DOHH2 (cell line): ENCODE measurements at regions not wholly inside any gene's neighbourhood (a gene's known extent, or its start where the extent isn't known, plus 50 kb on each side); places are given as distances from the start of the nearest gene placed in this dataset.

Experiments
- H3F3A ChIP-seq: fragments of 200-600 bp; sonication (generic), shearing (Covaris generic); 2 replicates; pipeline ENCODE4 v1.6.0; 2016; ENCODE audit warnings: antibody characterized with exemption, mild to moderate bottlenecking; ENCODE audit not compliant: control insufficient read depth, insufficient read depth
- H3K27ac ChIP-seq: fragments of 200-600 bp; sonication (generic); 2 replicates; pipeline ENCODE4 v1.5.1; 2014; ENCODE audit warnings: low read depth, mild to moderate bottlenecking, low read length, moderate library complexity
- H3K27me3 ChIP-seq: fragments of 200-600 bp; sonication (generic); 2 replicates; pipeline ENCODE4 v1.6.1; 2014; ENCODE audit warnings: mild to moderate bottlenecking, low read length, mixed read lengths; ENCODE audit not compliant: control insufficient read depth
- H3K36me3 ChIP-seq: fragments of 200-600 bp; sonication (generic); 2 replicates; pipeline ENCODE4 v1.6.1; 2014; ENCODE audit warnings: mild to moderate bottlenecking, low read length, moderate library complexity, mixed read lengths; ENCODE audit not compliant: control insufficient read depth
- H3K4me1 ChIP-seq: fragments of 200-600 bp; sonication (generic); 2 replicates; pipeline ENCODE4 v1.6.1; 2014; ENCODE audit warnings: mild to moderate bottlenecking, low read length, mixed read lengths; ENCODE audit not compliant: control insufficient read depth
- H3K4me2 ChIP-seq: fragments of 200-600 bp; sonication (generic); 2 replicates; pipeline ENCODE4 v1.6.0; 2014; ENCODE audit warnings: mild to moderate bottlenecking, low read length, moderate library complexity
- H3K4me3 ChIP-seq: fragments of 200-600 bp; sonication (generic); 2 replicates; pipeline ENCODE4 v1.5.1; 2014; ENCODE audit warnings: mild to moderate bottlenecking, low read length, mixed read lengths
- H3K79me2 ChIP-seq: fragments of 200-600 bp; sonication (generic); 2 replicates; pipeline ENCODE4 v1.6.1; 2014; ENCODE audit warnings: mild to moderate bottlenecking, low read length, mixed read lengths; ENCODE audit not compliant: control insufficient read depth
- H3K9me2 ChIP-seq: fragments of 200-600 bp; sonication (generic); replicated peaks from 2 replicates; pipeline ENCODE4 v1.6.1; 2014; ENCODE audit warnings: mild to moderate bottlenecking, low read length, mixed read lengths; ENCODE audit not compliant: control insufficient read depth
- H3K9me3 ChIP-seq: fragments of 200-600 bp; sonication (generic); 2 replicates; pipeline ENCODE4 v1.6.1; 2014; ENCODE audit warnings: antibody characterized with exemption, low read length, mixed read lengths; ENCODE audit not compliant: control insufficient read depth, insufficient read depth
- H4K20me1 ChIP-seq: fragments of 200-600 bp; sonication (generic); 2 replicates; pipeline ENCODE4 v1.6.0; 2014; ENCODE audit warnings: low read depth, mild to moderate bottlenecking, antibody characterized with exemption, low read length, moderate library complexity; ENCODE audit not compliant: control insufficient read depth, insufficient read depth
- EZH2phosphoT487 ChIP-seq: fragments of 200-600 bp; sonication (generic); IDR thresholded peaks from 2 replicates; pipeline ENCODE4 v1.6.1; 2017; ENCODE audit warnings: borderline replicate concordance, mild to moderate bottlenecking, antibody characterized with exemption, low read length, moderate library complexity, mixed read lengths
- TF ChIP-seq, protein P1 (sequence below): fragments of 200-600 bp; sonication (generic); IDR thresholded peaks from one replicate; pipeline ENCODE4 v1.5.1; 2014; ENCODE audit warnings: antibody characterized with exemption, mild to moderate bottlenecking, low read depth, low read length; ENCODE audit not compliant: poor library complexity, severe bottlenecking

DNA sequence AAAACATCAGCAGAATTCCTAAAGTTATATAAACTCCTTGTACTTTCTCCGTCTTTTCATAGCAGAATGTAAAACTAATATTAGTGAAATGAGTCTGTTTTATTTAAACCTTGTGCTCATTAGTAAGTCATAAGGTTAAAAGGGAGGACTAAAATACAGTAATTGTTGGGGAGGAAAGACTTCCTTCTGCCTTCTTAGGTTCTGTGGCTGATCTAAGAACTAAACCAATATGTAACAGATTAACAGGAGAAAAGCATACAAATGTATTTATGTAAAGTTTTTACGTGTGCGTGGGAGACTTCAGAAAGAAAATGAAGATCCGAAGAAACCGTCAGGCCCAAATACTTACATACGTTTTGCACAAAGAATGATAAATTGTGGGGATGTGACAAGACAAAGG is 286.6 kb upstream of the MAD2L1 start:
- H3K27ac ChIP-seq, result no peak overlapping the region
- H4K20me1 ChIP-seq, result no peaks in the 10 kb centered on the region
- no peaks in the 10 kb centered on the region for H3K9me2 ChIP-seq
- no peaks in the 10 kb centered on the region for H3F3A ChIP-seq
- H3K4me3 ChIP-seq, result no peak overlapping the region
- no peaks in the 10 kb centered on the region for H3K4me1 ChIP-seq
- H3K36me3 ChIP-seq, result no peaks in the 10 kb centered on the region
- no peak for TF ChIP-seq EZH2phosphoT487
- TF ChIP-seq, protein P1, sequence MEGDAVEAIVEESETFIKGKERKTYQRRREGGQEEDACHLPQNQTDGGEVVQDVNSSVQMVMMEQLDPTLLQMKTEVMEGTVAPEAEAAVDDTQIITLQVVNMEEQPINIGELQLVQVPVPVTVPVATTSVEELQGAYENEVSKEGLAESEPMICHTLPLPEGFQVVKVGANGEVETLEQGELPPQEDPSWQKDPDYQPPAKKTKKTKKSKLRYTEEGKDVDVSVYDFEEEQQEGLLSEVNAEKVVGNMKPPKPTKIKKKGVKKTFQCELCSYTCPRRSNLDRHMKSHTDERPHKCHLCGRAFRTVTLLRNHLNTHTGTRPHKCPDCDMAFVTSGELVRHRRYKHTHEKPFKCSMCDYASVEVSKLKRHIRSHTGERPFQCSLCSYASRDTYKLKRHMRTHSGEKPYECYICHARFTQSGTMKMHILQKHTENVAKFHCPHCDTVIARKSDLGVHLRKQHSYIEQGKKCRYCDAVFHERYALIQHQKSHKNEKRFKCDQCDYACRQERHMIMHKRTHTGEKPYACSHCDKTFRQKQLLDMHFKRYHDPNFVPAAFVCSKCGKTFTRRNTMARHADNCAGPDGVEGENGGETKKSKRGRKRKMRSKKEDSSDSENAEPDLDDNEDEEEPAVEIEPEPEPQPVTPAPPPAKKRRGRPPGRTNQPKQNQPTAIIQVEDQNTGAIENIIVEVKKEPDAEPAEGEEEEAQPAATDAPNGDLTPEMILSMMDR, result no peak
- H3K27me3 ChIP-seq, result no peaks in the 10 kb centered on the region
- H3K9me3 ChIP-seq, result no peaks in the 10 kb centered on the region
- no peak overlapping the region for H3K4me2 ChIP-seq
- H3K79me2 ChIP-seq, result no peaks in the 10 kb centered on the region

DNA sequence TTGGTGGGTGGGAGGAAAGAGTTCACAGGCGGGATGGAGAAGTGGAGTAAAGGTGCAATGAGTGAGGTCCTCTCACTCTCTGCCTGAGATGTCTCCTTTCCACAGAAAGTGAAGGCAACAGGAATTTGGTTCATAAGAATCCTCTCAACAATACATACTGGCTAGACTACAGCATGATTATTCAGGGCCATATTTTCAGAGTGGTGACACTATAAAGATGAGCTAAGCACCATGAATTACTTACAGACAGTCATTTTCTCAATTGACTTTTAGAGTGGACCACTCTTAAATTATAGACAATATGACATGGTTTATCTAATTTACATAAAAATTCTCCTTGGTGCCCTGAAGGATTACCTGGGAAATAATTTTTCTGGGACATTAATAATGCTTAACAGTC is 286.1 kb upstream of the MAD2L1 start:
- no peaks in the 10 kb centered on the region for H3K9me2 ChIP-seq
- H3K4me2 ChIP-seq, result no peak overlapping the region
- H3K79me2 ChIP-seq, result no peaks in the 10 kb centered on the region
- no peak overlapping the region for H3K27ac ChIP-seq
- TF ChIP-seq, protein P1, result no peak
- no peaks in the 10 kb centered on the region for H3K9me3 ChIP-seq
- H3K27me3 ChIP-seq, result no peaks in the 10 kb centered on the region
- no peaks in the 10 kb centered on the region for H3F3A ChIP-seq
- no peak overlapping the region for H3K4me3 ChIP-seq
- no peaks in the 10 kb centered on the region for H4K20me1 ChIP-seq
- no peaks in the 10 kb centered on the region for H3K36me3 ChIP-seq
- H3K4me1 ChIP-seq, result no peaks in the 10 kb centered on the region

DNA sequence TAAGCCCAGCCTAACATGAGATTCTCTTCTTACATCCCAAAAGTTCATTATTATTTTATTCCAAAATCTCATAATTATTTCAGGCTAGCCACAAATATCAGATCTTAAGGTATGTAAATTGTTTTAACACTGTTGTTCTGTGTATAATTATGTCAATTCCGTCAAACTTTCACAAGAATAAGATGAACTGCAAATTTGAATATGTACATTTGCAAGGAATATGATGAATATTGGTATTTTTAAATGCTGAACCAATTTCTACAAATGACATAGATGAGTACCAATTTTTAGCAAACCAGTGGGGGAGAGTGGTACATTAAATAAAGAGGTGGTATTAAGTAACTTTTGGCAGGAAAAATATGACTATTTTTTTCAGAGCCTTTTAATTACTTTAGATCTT is 282.3 kb upstream of the MAD2L1 start:
- H3K4me1 ChIP-seq, result no peaks in the 10 kb centered on the region
- H4K20me1 ChIP-seq, result no peaks in the 10 kb centered on the region
- H3K4me2 ChIP-seq, result no peak overlapping the region
- no peaks in the 10 kb centered on the region for H3F3A ChIP-seq
- H3K36me3 ChIP-seq, result no peaks in the 10 kb centered on the region
- no peak overlapping the region for H3K4me3 ChIP-seq
- no peak for TF ChIP-seq EZH2phosphoT487
- TF ChIP-seq, protein P1, result no peak
- no peaks in the 10 kb centered on the region for H3K27me3 ChIP-seq
- H3K79me2 ChIP-seq, result no peaks in the 10 kb centered on the region
- no peak overlapping the region for H3K27ac ChIP-seq
- no peaks in the 10 kb centered on the region for H3K9me2 ChIP-seq
- H3K9me3 ChIP-seq, result no peaks in the 10 kb centered on the region

DNA sequence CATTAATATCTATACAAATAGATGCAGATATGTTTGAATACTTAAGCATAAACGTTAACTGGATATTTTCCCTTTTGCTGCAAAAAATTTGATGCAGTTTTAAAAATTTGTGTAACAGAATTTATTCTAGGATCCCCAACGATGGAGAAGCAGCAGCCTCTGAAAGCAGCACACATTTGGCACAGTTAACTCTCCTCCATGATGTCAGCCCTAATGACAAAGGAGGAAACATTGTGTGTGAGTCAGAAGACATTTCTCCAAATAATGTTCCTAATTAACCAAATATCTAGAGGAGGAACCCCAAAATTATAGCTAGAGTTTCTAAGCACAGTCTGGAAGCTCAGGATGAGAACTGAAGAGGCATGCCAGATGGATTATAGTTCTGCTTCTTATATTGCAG is 281.9 kb upstream of the MAD2L1 start:
- no peak overlapping the region for H3K4me2 ChIP-seq
- no peaks in the 10 kb centered on the region for H3K27me3 ChIP-seq
- no peaks in the 10 kb centered on the region for H3K9me3 ChIP-seq
- no peak for TF ChIP-seq EZH2phosphoT487
- TF ChIP-seq, protein P1, result no peak
- H3K4me3 ChIP-seq, result no peak overlapping the region
- H3K9me2 ChIP-seq, result no peaks in the 10 kb centered on the region
- H3K4me1 ChIP-seq, result no peaks in the 10 kb centered on the region
- H3K27ac ChIP-seq, result no peak overlapping the region
- no peaks in the 10 kb centered on the region for H3K79me2 ChIP-seq
- no peaks in the 10 kb centered on the region for H3K36me3 ChIP-seq
- no peaks in the 10 kb centered on the region for H4K20me1 ChIP-seq
- H3F3A ChIP-seq, result no peaks in the 10 kb centered on the region
